Thyroid gland (tissue), 4 donors: ENCODE measurements at regions not wholly inside any gene's neighbourhood (a gene's known extent, or its start where the extent isn't known, plus 50 kb on each side); places are given as distances from the start of the nearest gene placed in this dataset.
A peak's percentile ranks its signal among the peaks of the same experiment; 100 is the strongest.

Experiments
- DNase-seq, 2 donors: peaks; one replicate each; pipeline ENCODE4 v3.0.0-alpha.2; 2019
- H3K27ac ChIP-seq, 3 donors: fragments of 200-600 bp; sonication (generic); 1 replicate in 2 of 3; 2 replicates in 1 of 3; pipeline ENCODE4 v1.5.1; 2016 to 2019; ENCODE audit warnings: mild to moderate bottlenecking in 1 of 3, moderate library complexity in 1 of 3
- H3K27me3 ChIP-seq: fragments of 200-600 bp; sonication (generic); one replicate; pipeline ENCODE4 v1.5.1; 2019
- H3K36me3 ChIP-seq, 2 donors: fragments of 200-600 bp; sonication (generic); one replicate each; pipeline ENCODE4 v1.5.1; 2016 to 2019
- H3K4me1 ChIP-seq, 2 donors: fragments of 200-600 bp; sonication (generic); one replicate each; pipeline ENCODE4 v1.5.1; 2017 to 2019
- H3K4me3 ChIP-seq, 3 donors: fragments of 200-600 bp; sonication (generic); replicated peaks in 1 of 3; 1 replicate in 2 of 3; 2 replicates in 1 of 3; pipeline ENCODE4 v1.5.1; 2016; ENCODE audit warnings: mild to moderate bottlenecking in 1 of 3
- H3K9me3 ChIP-seq: fragments of 200-600 bp; sonication (generic); one replicate; pipeline ENCODE4 v1.5.1; 2017
- CTCF ChIP-seq, 6 experiments: fragments of 200-600 bp in 3 of 6; fragments of 450-650 bp in 3 of 6; sonication (generic) in 3 of 6; IDR thresholded peaks; one replicate each; pipeline ENCODE4 v1.5.1; 2016 to 2019; ENCODE audit warnings: antibody characterized with exemption in 6 of 6, mild to moderate bottlenecking in 2 of 6, inconsistent platforms in 1 of 6, moderate library complexity in 1 of 6
- POLR2A ChIP-seq, 2 donors: fragments of 450-650 bp; IDR thresholded peaks; one replicate each; pipeline ENCODE4 v1.6.1; 2017; ENCODE audit warnings: antibody characterized with exemption in 2 of 2, mild to moderate bottlenecking in 2 of 2, moderate library complexity in 1 of 2
- WGBS, 2 donors: methylation state at CpG; one replicate each; pipeline ENCODE4 v1.1.5; 2017; 5-methylcytosine and 5-hydroxymethylcytosine counted together
- intact Hi-C: fragments of 100-400 bp; cut with DNase I; formaldehyde crosslinking; loops from one replicate; pipeline ENCODE4 v1.15.1; 2023

- Histone ChIP-seq H3K4me3 (no peak overlapping the region), H3K27me3 (no peaks in the 10 kb centered on the region), H3K9me3 (no peaks in the 10 kb centered on the region), H3K36me3 (no peaks in the 10 kb centered on the region), H3K4me1 (peaks cover 0 to 7% of the 10 kb centered on the region in 2 donors), H3K27ac (no peak overlapping the region)
- DNase-seq: no peak
- WGBS, 2 donors: 72 to 74% methylated on average over 8 of the region's 8 CpGs
- intact Hi-C loops: loop anchor here (5.0 to 10.0 kb wide), 3 partner anchors 225 to 407 kb away; no protein-coding TSS in a partner anchor
- TF ChIP-seq POLR2A (IDR thresholded peaks at IDR 0.05): no peak
- no peak for TF ChIP-seq CTCF (IDR thresholded peaks at IDR 0.05)
Measured at GRCh38 chr21:38729754-38730379, 75.9 kb upstream of the ETS2 start.

GRCh38 chr21:38733972-38734546 is 71.7 kb upstream of the ETS2 start:
- H3K27ac ChIP-seq: peak overlapping the region in 2 of 3 donors; percentile 24 to 44
- peaks cover 0 to 7% of the 10 kb centered on the region in 2 donors for H3K4me1 ChIP-seq
- intact Hi-C loops: loop anchor here (5.0 to 10.0 kb wide), 3 partner anchors 229 to 403 kb away; no protein-coding TSS in a partner anchor
- DNase-seq: peak; percentile 86 to 88
- H3K27me3 ChIP-seq: no peaks in the 10 kb centered on the region
- 5 to 6% methylated on average over 30 of the region's 30 CpGs for WGBS, 2 donors
- TF ChIP-seq POLR2A (IDR thresholded peaks at IDR 0.05) (no peak), CTCF (IDR thresholded peaks at IDR 0.05) (peak; percentile 84 to 97 (median 93))
- H3K4me3 ChIP-seq: peak overlapping the region in 1 of 3 donors; percentile 0
- H3K9me3 ChIP-seq: no peaks in the 10 kb centered on the region
- H3K36me3 ChIP-seq: no peaks in the 10 kb centered on the region

- Histone ChIP-seq H3K9me3 (no peaks in the 10 kb centered on the region), H3K27ac (peak overlapping the region in 1 of 3 donors; percentile 44), H3K4me3 (peak overlapping the region in 1 of 3 donors; percentile 0), H3K36me3 (no peaks in the 10 kb centered on the region), H3K27me3 (no peaks in the 10 kb centered on the region), H3K4me1 (peaks cover 0 to 7% of the 10 kb centered on the region in 2 donors)
- no peak for TF ChIP-seq POLR2A (IDR thresholded peaks at IDR 0.05)
- no peak for TF ChIP-seq CTCF (IDR thresholded peaks at IDR 0.05)
- intact Hi-C loops: loop anchor here (5.0 to 10.0 kb wide), 4 partner anchors 67 to 402 kb away; no protein-coding TSS in a partner anchor
- 76 to 79% methylated on average over 8 of the region's 8 CpGs for WGBS, 2 donors
- no peak for DNase-seq
Measured at GRCh38 chr21:38734646-38735365, 70.9 kb upstream of the ETS2 start.

GRCh38 chr21:38735626-38736206 is 70.0 kb upstream of the ETS2 start:
- TF ChIP-seq POLR2A (IDR thresholded peaks at IDR 0.05): no peak
- no peak for TF ChIP-seq CTCF (IDR thresholded peaks at IDR 0.05)
- H3K27ac ChIP-seq: no peak overlapping the region
- no peaks in the 10 kb centered on the region for H3K27me3 ChIP-seq
- peaks cover 0 to 7% of the 10 kb centered on the region in 2 donors for H3K4me1 ChIP-seq
- DNase-seq: no peak
- intact Hi-C loops: loop anchor here (5.0 to 10.0 kb wide), 3 partner anchors 67 to 299 kb away; no protein-coding TSS in a partner anchor
- H3K4me3 ChIP-seq: no peak overlapping the region
- H3K36me3 ChIP-seq: no peaks in the 10 kb centered on the region
- 79 to 92% methylated on average over 3 of the region's 3 CpGs for WGBS, 2 donors
- no peaks in the 10 kb centered on the region for H3K9me3 ChIP-seq
